ENCODE measurements at regions not wholly inside any gene's neighbourhood (a gene's known extent, or its start where the extent isn't known, plus 50 kb on each side); places are given as distances from the start of the nearest gene placed in this dataset.

DNA sequence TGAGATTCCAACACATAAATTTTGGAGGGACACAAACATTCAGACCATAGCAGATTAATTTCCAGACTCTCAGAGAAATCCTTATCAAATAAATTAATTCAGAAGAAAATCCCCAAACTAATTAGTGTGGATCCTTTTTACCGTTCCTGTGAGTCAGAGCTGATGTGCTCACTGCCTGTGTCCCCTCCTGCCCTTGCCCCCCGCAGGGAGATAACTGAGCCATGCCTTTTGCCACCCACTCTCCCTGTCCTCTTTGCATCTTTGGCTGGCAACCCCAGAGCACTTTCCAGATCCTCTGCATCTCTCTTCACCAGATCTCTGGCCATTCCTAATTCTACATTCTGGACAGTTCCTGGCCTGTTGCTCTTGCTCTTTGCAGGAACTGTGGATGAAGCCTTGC lies 135.4 kb upstream of the MAP1B start:
- Histone ChIP-seq H3K9me2 (replicated peaks; ENCODE audit: low read depth, low read length) (no peaks in the 10 kb centered on the region), H3K4me2 (ENCODE audit: low read depth, low read length, poor library complexity, severe bottlenecking) (no peak overlapping the region), H3K27me3 (ENCODE audit: insufficient read depth, low read length, poor library complexity, severe bottlenecking) (peaks cover 7% of the 10 kb centered on the region), H4K20me1 (ENCODE audit: insufficient read depth, low read length, poor library complexity, severe bottlenecking) (no peaks in the 10 kb centered on the region), H3F3A (ENCODE audit: low read depth) (no peaks in the 10 kb centered on the region), H3K4me3 (ENCODE audit: low read length, poor library complexity, severe bottlenecking) (no peak overlapping the region), H2AFZ (ENCODE audit: low read length) (no peak overlapping the region), H3K9ac (ENCODE audit: low read depth, low read length, poor library complexity, severe bottlenecking) (no peak overlapping the region), H3K36me3 (ENCODE audit: insufficient read depth, low read length) (no peaks in the 10 kb centered on the region), H3K4me1 (ENCODE audit: insufficient read depth, low read length, poor library complexity, severe bottlenecking) (no peaks in the 10 kb centered on the region), H3K9me3 (ENCODE audit: insufficient read depth, low read depth, low read length) (no peaks in the 10 kb centered on the region), H3K79me2 (ENCODE audit: insufficient read depth, low read length) (no peaks in the 10 kb centered on the region)
- TF ChIP-seq, protein P1, sequence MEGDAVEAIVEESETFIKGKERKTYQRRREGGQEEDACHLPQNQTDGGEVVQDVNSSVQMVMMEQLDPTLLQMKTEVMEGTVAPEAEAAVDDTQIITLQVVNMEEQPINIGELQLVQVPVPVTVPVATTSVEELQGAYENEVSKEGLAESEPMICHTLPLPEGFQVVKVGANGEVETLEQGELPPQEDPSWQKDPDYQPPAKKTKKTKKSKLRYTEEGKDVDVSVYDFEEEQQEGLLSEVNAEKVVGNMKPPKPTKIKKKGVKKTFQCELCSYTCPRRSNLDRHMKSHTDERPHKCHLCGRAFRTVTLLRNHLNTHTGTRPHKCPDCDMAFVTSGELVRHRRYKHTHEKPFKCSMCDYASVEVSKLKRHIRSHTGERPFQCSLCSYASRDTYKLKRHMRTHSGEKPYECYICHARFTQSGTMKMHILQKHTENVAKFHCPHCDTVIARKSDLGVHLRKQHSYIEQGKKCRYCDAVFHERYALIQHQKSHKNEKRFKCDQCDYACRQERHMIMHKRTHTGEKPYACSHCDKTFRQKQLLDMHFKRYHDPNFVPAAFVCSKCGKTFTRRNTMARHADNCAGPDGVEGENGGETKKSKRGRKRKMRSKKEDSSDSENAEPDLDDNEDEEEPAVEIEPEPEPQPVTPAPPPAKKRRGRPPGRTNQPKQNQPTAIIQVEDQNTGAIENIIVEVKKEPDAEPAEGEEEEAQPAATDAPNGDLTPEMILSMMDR (conservative IDR thresholded peaks at IDR 0.05; ENCODE audit: low read length), result no peak

- H3K4me1 ChIP-seq (ENCODE audit: insufficient read depth, low read length, poor library complexity, severe bottlenecking), result no peaks in the 10 kb centered on the region
- no peak overlapping the region for H3K4me2 ChIP-seq (ENCODE audit: low read depth, low read length, poor library complexity, severe bottlenecking)
- TF ChIP-seq, protein P1 (conservative IDR thresholded peaks at IDR 0.05; ENCODE audit: low read length), result no peak
- TF ChIP-seq EZH2phosphoT487 (IDR thresholded peaks at IDR 0.05; ENCODE audit: borderline replicate concordance), result no peak
- no peaks in the 10 kb centered on the region for H4K20me1 ChIP-seq (ENCODE audit: insufficient read depth, low read length, poor library complexity, severe bottlenecking)
- no peak overlapping the region for H3K9ac ChIP-seq (ENCODE audit: low read depth, low read length, poor library complexity, severe bottlenecking)
- no peaks in the 10 kb centered on the region; the same call in 1 of the 2 replicates for H3K9me2 ChIP-seq (replicated peaks; ENCODE audit: low read depth, low read length)
- no peaks in the 10 kb centered on the region for H3F3A ChIP-seq (ENCODE audit: low read depth)
- no peaks in the 10 kb centered on the region for H3K9me3 ChIP-seq (ENCODE audit: insufficient read depth, low read depth, low read length)
- H3K79me2 ChIP-seq (ENCODE audit: insufficient read depth, low read length), result no peaks in the 10 kb centered on the region
- H3K27me3 ChIP-seq (ENCODE audit: insufficient read depth, low read length, poor library complexity, severe bottlenecking), result no peaks in the 10 kb centered on the region
- no peak overlapping the region for H2AFZ ChIP-seq (ENCODE audit: low read length)
- H3K4me3 ChIP-seq (ENCODE audit: low read length, poor library complexity, severe bottlenecking), result no peak overlapping the region
- no peaks in the 10 kb centered on the region for H3K36me3 ChIP-seq (ENCODE audit: insufficient read depth, low read length)
Observed at GRCh38 chr5:71972777-71973473, 134.3 kb upstream of the MAP1B start.

DNA sequence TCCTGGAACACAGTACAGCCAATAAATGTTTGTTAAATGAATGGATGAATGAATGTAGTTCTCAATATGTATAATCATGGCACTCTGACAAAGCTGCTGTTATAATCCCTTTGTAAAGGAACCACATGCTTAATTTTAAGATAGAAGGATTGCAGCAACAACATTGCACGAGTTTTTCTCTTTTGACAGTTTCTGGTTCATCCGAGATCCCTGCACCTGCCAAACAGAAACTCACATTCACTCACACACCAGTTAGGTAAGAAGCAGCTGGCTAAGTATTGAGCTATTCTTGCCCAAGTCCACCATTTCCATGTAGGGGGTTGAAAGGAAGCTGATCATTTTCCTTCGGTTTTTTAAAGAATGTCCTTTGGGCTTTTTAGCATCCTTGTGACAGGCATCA lies 133.7 kb upstream of the MAP1B start:
- H3K9me3 ChIP-seq (ENCODE audit: insufficient read depth, low read depth, low read length), result no peaks in the 10 kb centered on the region
- no peak overlapping the region for H3K9ac ChIP-seq (ENCODE audit: low read depth, low read length, poor library complexity, severe bottlenecking)
- no peak overlapping the region for H3K4me3 ChIP-seq (ENCODE audit: low read length, poor library complexity, severe bottlenecking)
- no peaks in the 10 kb centered on the region for H3K4me1 ChIP-seq (ENCODE audit: insufficient read depth, low read length, poor library complexity, severe bottlenecking)
- no peaks in the 10 kb centered on the region for H4K20me1 ChIP-seq (ENCODE audit: insufficient read depth, low read length, poor library complexity, severe bottlenecking)
- H2AFZ ChIP-seq (ENCODE audit: low read length), result no peak overlapping the region
- no peaks in the 10 kb centered on the region for H3F3A ChIP-seq (ENCODE audit: low read depth)
- H3K79me2 ChIP-seq (ENCODE audit: insufficient read depth, low read length), result no peaks in the 10 kb centered on the region
- H3K27me3 ChIP-seq (ENCODE audit: insufficient read depth, low read length, poor library complexity, severe bottlenecking), result no peaks in the 10 kb centered on the region
- TF ChIP-seq, protein P1 (conservative IDR thresholded peaks at IDR 0.05; ENCODE audit: low read length), result no peak
- no peak for TF ChIP-seq EZH2phosphoT487 (IDR thresholded peaks at IDR 0.05; ENCODE audit: borderline replicate concordance)
- no peak overlapping the region for H3K4me2 ChIP-seq (ENCODE audit: low read depth, low read length, poor library complexity, severe bottlenecking)
- H3K36me3 ChIP-seq (ENCODE audit: insufficient read depth, low read length), result no peaks in the 10 kb centered on the region
- no peaks in the 10 kb centered on the region; the same call in 1 of the 2 replicates for H3K9me2 ChIP-seq (replicated peaks; ENCODE audit: low read depth, low read length)

All from Loucy (cell line).